ENCODE measurements at regions not wholly inside any gene's neighbourhood (a gene's known extent, or its start where the extent isn't known, plus 50 kb on each side); places are given as distances from the start of the nearest gene placed in this dataset.
A peak's percentile ranks its signal among the peaks of the same experiment; 100 is the strongest.

GRCh38 chr2:66890166-66890742, 455.3 kb downstream of the MEIS1 start:
- Histone ChIP-seq H3K27ac (no peak overlapping the region), H3K36me3 (no peaks in the 10 kb centered on the region), H3K9me3 (peaks cover 0 to 3% (median 0%) of the 10 kb centered on the region in 11 donors), H3K27me3 (peaks cover 0 to 4% (median 0%) of the 10 kb centered on the region in 7 donors), H3K4me3 (no peak overlapping the region), H3K4me1 (no peaks in the 10 kb centered on the region)
- ATAC-seq (no peak), DNase-seq (no peak)
- TF ChIP-seq CTCF (IDR thresholded peaks at IDR 0.05), result no peak
- intact Hi-C loops (cut with DNase I), result no loop called here

GRCh38 chr2:66895206-66895605, 460.3 kb downstream of the MEIS1 start:
- no peak for TF ChIP-seq CTCF (IDR thresholded peaks at IDR 0.05)
- Histone ChIP-seq H3K9me3 (peaks cover 0 to 3% (median 0%) of the 10 kb centered on the region in 11 donors), H3K4me1 (peaks cover 0 to 18% (median 0%) of the 10 kb centered on the region in 9 donors), H3K27ac (no peak overlapping the region), H3K36me3 (no peaks in the 10 kb centered on the region), H3K4me3 (no peak overlapping the region), H3K27me3 (no peaks in the 10 kb centered on the region)
- no peak for ATAC-seq
- 78 to 80% methylated on average over 2 of the region's 2 CpGs for WGBS, 2 donors
- intact Hi-C loops (cut with DNase I), result no loop called here
- DNase-seq, result no peak

GRCh38 chr2:66896131-66896530, 461.2 kb downstream of the MEIS1 start:
- ATAC-seq (no peak), DNase-seq (no peak)
- Histone ChIP-seq H3K4me3 (no peak overlapping the region), H3K9me3 (peaks cover 0 to 3% (median 0%) of the 10 kb centered on the region in 11 donors), H3K36me3 (no peaks in the 10 kb centered on the region), H3K27me3 (no peaks in the 10 kb centered on the region), H3K4me1 (peaks cover 0 to 20% (median 0%) of the 10 kb centered on the region in 9 donors), H3K27ac (no peak overlapping the region)
- no peak for TF ChIP-seq CTCF (IDR thresholded peaks at IDR 0.05)
- intact Hi-C loops (cut with DNase I), result no loop called here

- DNase-seq (no peak), ATAC-seq (peak in 3 of 8 donors; percentile 38 to 64 (median 54))
- 85% methylated on average over 1 of the region's 1 CpG for WGBS, 2 donors
- H3K4me3 ChIP-seq, result no peak overlapping the region
- intact Hi-C loops (cut with DNase I), result no loop called here
- no peak for TF ChIP-seq CTCF (IDR thresholded peaks at IDR 0.05)
- H3K9me3 ChIP-seq, result peaks cover 0 to 3% (median 0%) of the 10 kb centered on the region in 11 donors
- peak overlapping the region in 1 of 10 donors; percentile 6 for H3K27ac ChIP-seq
- no peaks in the 10 kb centered on the region for H3K36me3 ChIP-seq
- peaks cover 0 to 29% (median 0%) of the 10 kb centered on the region in 9 donors for H3K4me1 ChIP-seq
- no peaks in the 10 kb centered on the region for H3K27me3 ChIP-seq
These were observed 462.3 kb downstream of the MEIS1 start for GRCh38 chr2:66897181-66897580.
